ENCODE measurements at regions not wholly inside any gene's neighbourhood (a gene's known extent, or its start where the extent isn't known, plus 50 kb on each side); places are given as distances from the start of the nearest gene placed in this dataset.

DNA sequence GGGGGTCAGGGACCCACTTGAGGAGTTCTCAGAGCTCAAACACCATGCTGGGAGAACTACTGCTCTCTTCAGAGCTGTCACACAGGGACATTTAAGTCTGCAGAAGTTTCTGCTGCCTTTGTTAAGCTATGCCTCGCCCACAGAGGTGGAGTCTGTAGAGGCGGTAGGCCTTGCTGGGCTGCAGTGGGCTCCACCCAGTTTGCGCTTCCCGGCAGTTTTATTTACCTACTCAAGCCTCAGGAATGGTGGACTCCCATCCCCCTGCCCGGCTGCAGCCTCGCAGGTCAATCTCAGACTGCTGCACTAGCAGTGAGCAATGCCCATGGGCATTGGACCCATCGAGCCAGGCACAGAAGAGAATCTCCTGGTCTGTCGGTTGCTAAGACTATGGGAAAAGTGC is 706.4 kb downstream of the LRRIQ3 start:
- TF ChIP-seq YY1 (IDR thresholded peaks at IDR 0.05; ENCODE audit: insufficient read depth, insufficient read length) (no peak), ZNF274 (IDR thresholded peaks at IDR 0.05; ENCODE audit: low read depth, low read length) (no peak), SUZ12 (IDR thresholded peaks at IDR 0.05; ENCODE audit: extremely low read depth, insufficient read depth, insufficient read length) (no peak)

All from NT2/D1 (cell line).